CD4-positive, alpha-beta T cell (primary cell): ENCODE measurements at regions not wholly inside any gene's neighbourhood (a gene's known extent, or its start where the extent isn't known, plus 50 kb on each side); places are given as distances from the start of the nearest gene placed in this dataset.

Source experiments
- ATAC-seq: fragments of 200-7000 bp; cut with Tn5 transposase; one replicate; pipeline ENCODE4 v1.10.0; 2022; ENCODE audit warnings: mild to moderate bottlenecking; ENCODE audit not compliant: poor library complexity
- CTCF ChIA-PET: fragments of 350-600 bp; sonication (Branson Sonifier 250); formaldehyde crosslinking; loops from one replicate; lab custom pipeline; 2021; ENCODE audit warnings: antibody characterized with exemption, inconsistent platforms; lab: Charles Lee
- POLR2A ChIA-PET: fragments of 350-600 bp; sonication (Branson Sonifier 250); formaldehyde crosslinking; loops from one replicate; lab custom pipeline; 2021; ENCODE audit warnings: antibody characterized with exemption, inconsistent platforms; lab: Charles Lee
- DNase-seq, 14 experiments: peaks; one replicate each; pipeline ENCODE4 v3.0.0-alpha.2; 2013 to 2020; ENCODE audit warnings: mixed read lengths in 2 of 14
- H3K27ac ChIP-seq, 2 donors: one replicate each; pipeline versions ENCODE4 v1.5.1 to v1.7.0; 2013; ENCODE audit warnings: low read length in 2 of 2, low read depth in 1 of 2, mild to moderate bottlenecking in 1 of 2
- H3K27me3 ChIP-seq, 2 experiments: 1 replicate in 1 of 2; 2 replicates in 1 of 2; pipeline versions ENCODE4 v1.6.1 to v1.7.0; 2013; ENCODE audit warnings: low read length in 2 of 2, control low read depth in 1 of 2, mild to moderate bottlenecking in 1 of 2, moderate library complexity in 1 of 2; ENCODE audit not compliant: insufficient read depth in 2 of 2, control insufficient read depth in 1 of 2
- H3K36me3 ChIP-seq: one replicate; pipeline ENCODE4 v1.6.1; 2013; ENCODE audit warnings: low read length, control low read depth; ENCODE audit not compliant: insufficient read depth
- H3K4me1 ChIP-seq: one replicate; pipeline ENCODE4 v1.6.1; 2013; ENCODE audit warnings: low read length, control low read depth; ENCODE audit not compliant: insufficient read depth
- H3K4me3 ChIP-seq: one replicate; pipeline ENCODE4 v1.5.1; 2013; ENCODE audit warnings: mild to moderate bottlenecking, low read length, moderate library complexity
- H3K9me3 ChIP-seq, 2 experiments: 1 replicate in 1 of 2; 2 replicates in 1 of 2; pipeline versions ENCODE4 v1.6.1 to v1.7.0; 2013; ENCODE audit warnings: low read length in 2 of 2, mild to moderate bottlenecking in 2 of 2, control low read depth in 1 of 2, moderate library complexity in 1 of 2; ENCODE audit not compliant: control insufficient read depth in 1 of 2, insufficient read depth in 1 of 2
- H3K27ac Mint-ChIP-seq: one replicate; pipeline ENCODE4 v1.8.0; 2020; ENCODE audit warnings: mixed read lengths
- H3K27me3 Mint-ChIP-seq: one replicate; pipeline ENCODE4 v1.8.0; 2021; ENCODE audit warnings: mixed read lengths
- H3K36me3 Mint-ChIP-seq: one replicate; pipeline ENCODE4 v1.8.0; 2021; ENCODE audit warnings: low read depth, mixed read lengths
- H3K4me1 Mint-ChIP-seq: one replicate; pipeline ENCODE4 v1.8.0; 2021; ENCODE audit warnings: low read depth, mixed read lengths
- H3K4me3 Mint-ChIP-seq: one replicate; pipeline ENCODE4 v1.8.0; 2020; ENCODE audit warnings: mild to moderate bottlenecking, mixed read lengths
- H3K9me3 Mint-ChIP-seq: one replicate; pipeline ENCODE4 v1.8.0; 2020; ENCODE audit warnings: mixed read lengths
- CTCF ChIP-seq: fragments of 200-600 bp; IDR thresholded peaks from one replicate; pipeline ENCODE4 v1.8.0; 2022; ENCODE audit warnings: antibody characterized with exemption, mild to moderate bottlenecking
- intact Hi-C, 2 experiments: fragments of 100-400 bp; cut with DNase I in 1 of 2; cut with micrococcal nuclease in 1 of 2; formaldehyde crosslinking; loops; one replicate each; pipeline versions ENCODE4 v1.15.1 to v1.9.0; 2023 to 2025; cut with DNase I, micrococcal nuclease

GRCh38 chr11:98107736-98108135, 913.0 kb upstream of the CNTN5 start:
- Histone ChIP-seq H3K4me3 (no peak overlapping the region), H3K4me1 (no peaks in the 10 kb centered on the region), H3K9me3 (peaks cover 3 to 4% of the 10 kb centered on the region in 2 experiments), H3K27me3 (no peaks in the 10 kb centered on the region), H3K36me3 (no peaks in the 10 kb centered on the region), H3K27ac (no peak overlapping the region)
- Mint-ChIP-seq H3K27me3 (no peaks in the 10 kb centered on the region), H3K36me3 (no peaks in the 10 kb centered on the region), H3K4me1 (no peaks in the 10 kb centered on the region), H3K4me3 (no peak overlapping the region), H3K27ac (no peak overlapping the region), H3K9me3 (no peaks in the 10 kb centered on the region)
- ATAC-seq, result no peak
- CTCF ChIA-PET, result no interaction called here
- no peak for TF ChIP-seq CTCF
- no peak for DNase-seq
- POLR2A ChIA-PET, result no interaction called here
- intact Hi-C loops, result no loop called here

GRCh38 chr11:98110030-98110429, 910.7 kb upstream of the CNTN5 start:
- H3K9me3 Mint-ChIP-seq, result no peaks in the 10 kb centered on the region
- intact Hi-C loops, result no loop called here
- DNase-seq (no peak), ATAC-seq (no peak)
- H3K27me3 ChIP-seq, result no peaks in the 10 kb centered on the region
- H3K36me3 Mint-ChIP-seq, result no peaks in the 10 kb centered on the region
- peaks cover 3 to 4% of the 10 kb centered on the region in 2 experiments for H3K9me3 ChIP-seq
- no peaks in the 10 kb centered on the region for H3K27me3 Mint-ChIP-seq
- no peaks in the 10 kb centered on the region for H3K4me1 Mint-ChIP-seq
- no peak overlapping the region for H3K27ac ChIP-seq
- no peak overlapping the region for H3K4me3 ChIP-seq
- no peak for TF ChIP-seq CTCF
- no peak overlapping the region for H3K27ac Mint-ChIP-seq
- no peaks in the 10 kb centered on the region for H3K4me1 ChIP-seq
- H3K4me3 Mint-ChIP-seq, result no peak overlapping the region
- CTCF ChIA-PET, result no interaction called here
- H3K36me3 ChIP-seq, result no peaks in the 10 kb centered on the region
- POLR2A ChIA-PET, result no interaction called here

- Histone ChIP-seq H3K27me3 (no peaks in the 10 kb centered on the region), H3K27ac (no peak overlapping the region), H3K4me3 (no peak overlapping the region), H3K36me3 (no peaks in the 10 kb centered on the region), H3K4me1 (no peaks in the 10 kb centered on the region), H3K9me3 (peaks cover 0 to 4% of the 10 kb centered on the region in 2 experiments)
- intact Hi-C loops, result no loop called here
- DNase-seq (no peak), ATAC-seq (no peak)
- H3K4me3 Mint-ChIP-seq, result no peak overlapping the region
- no peaks in the 10 kb centered on the region for H3K27me3 Mint-ChIP-seq
- H3K4me1 Mint-ChIP-seq, result no peaks in the 10 kb centered on the region
- no peak for TF ChIP-seq CTCF
- no peak overlapping the region for H3K27ac Mint-ChIP-seq
- H3K36me3 Mint-ChIP-seq, result no peaks in the 10 kb centered on the region
- CTCF ChIA-PET, result no interaction called here
- POLR2A ChIA-PET, result no interaction called here
- H3K9me3 Mint-ChIP-seq, result peaks cover 2% of the 10 kb centered on the region
These were observed 904.9 kb upstream of the CNTN5 start for GRCh38 chr11:98115873-98116272.
